Right renal cortex interstitium (tissue), 3 donors: ENCODE measurements at regions not wholly inside any gene's neighbourhood (a gene's known extent, or its start where the extent isn't known, plus 50 kb on each side); places are given as distances from the start of the nearest gene placed in this dataset.

ENCODE experiments used
- DNase-seq, 3 donors: peaks; one replicate each; pipeline ENCODE4 v3.0.0-alpha.2; 2013; ENCODE audit warnings: low read depth in 3 of 3, low spot score in 2 of 3

DNA sequence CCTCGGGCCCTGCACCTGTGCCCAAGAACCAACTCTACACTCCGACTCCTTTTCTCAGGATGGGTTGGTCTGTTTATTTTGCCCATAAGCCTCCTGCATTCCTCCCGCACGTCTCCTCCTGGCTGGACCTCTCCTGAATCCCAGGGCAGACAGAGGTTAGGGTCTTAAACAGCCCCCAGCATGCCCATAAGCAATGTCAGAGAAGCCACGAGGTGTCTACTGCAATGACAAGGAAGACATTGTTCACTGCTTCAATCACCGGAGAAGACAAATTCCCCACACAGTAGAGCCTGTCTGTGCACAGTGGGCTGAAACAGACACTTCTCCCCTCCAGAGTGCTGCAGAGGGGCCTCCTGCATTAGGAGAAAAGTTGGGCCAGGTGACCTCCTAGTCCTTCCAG is 230.6 kb upstream of the RPL38 start:
- no peak for DNase-seq

DNA sequence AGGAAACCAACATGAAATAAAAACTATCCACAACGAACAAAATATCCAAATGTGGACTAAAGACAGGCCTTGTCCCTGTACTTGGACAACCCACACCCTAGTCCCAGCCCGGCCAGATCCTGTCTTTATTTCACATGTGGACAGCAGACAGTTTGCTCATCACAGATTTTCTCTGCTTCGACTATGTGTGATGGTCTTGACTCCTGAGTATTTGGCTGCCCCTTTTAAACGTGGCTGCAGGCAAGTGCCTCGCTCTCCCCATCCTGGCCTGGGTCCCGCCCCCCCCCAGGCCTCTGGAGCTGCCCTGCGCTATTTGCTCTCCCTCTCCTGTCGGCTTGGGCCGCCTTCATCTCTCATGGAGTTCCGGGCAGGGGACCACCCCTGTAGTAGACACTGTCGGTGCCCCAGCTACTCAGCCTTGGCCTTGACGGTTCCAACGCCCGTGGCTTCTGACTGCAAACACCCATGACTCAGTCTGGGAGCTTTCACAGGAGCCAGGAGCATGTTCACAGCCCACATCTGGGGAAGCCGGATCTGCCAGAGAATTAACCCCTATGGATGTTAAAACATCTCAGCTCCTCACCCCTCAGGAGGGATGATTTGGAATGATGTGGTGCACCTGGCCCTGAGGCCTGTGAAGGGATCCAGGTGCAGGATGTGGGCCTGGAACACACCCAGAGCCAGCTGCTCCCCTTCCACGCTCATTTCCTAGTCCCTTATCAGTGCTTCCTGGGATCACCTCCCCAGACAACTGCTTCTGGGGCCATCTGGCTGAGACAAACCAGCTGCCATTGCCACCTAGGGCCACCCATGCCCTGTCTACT is 229.7 kb upstream of the RPL38 start:
- no peak for DNase-seq

DNA sequence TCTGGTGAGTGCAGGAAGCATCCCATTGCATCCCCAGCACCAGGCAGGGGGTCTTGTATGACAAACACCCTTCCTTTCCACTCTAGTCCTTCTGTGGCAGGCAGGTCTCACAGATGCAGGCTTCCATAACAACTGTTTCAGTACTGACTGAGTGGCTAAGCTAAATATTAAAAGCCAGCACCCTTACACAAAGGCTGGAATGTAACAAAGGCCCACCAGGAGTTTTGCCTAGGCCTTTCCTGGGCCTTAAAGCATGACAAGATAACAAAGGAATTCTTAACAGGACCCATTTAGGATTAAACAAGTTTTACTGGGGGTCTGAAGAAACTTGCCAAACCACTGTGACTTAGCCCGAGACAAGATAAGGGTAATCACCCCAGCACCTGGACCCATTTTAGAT is 228.9 kb upstream of the RPL38 start:
- no peak for DNase-seq

DNA sequence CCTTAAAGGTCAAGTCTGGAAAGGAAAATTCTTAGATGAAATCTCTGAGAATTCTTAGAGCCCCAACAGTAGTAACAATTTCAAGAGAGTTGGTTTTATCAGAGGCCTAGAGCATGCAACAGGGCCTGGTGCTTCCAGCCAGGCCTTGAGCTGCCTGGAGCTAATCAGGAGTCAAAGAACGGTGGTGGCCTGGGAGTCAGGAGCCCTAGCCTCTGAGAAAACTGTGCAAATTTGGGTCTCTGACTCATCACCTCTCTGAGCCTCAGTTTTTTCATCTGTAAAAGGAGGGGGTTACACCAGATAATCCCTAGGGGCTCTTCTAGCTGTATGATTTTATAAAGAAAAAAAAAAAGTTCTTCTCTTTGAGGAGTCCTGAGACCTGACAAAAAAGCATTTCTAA is 227.3 kb upstream of the RPL38 start:
- no peak for DNase-seq

DNA sequence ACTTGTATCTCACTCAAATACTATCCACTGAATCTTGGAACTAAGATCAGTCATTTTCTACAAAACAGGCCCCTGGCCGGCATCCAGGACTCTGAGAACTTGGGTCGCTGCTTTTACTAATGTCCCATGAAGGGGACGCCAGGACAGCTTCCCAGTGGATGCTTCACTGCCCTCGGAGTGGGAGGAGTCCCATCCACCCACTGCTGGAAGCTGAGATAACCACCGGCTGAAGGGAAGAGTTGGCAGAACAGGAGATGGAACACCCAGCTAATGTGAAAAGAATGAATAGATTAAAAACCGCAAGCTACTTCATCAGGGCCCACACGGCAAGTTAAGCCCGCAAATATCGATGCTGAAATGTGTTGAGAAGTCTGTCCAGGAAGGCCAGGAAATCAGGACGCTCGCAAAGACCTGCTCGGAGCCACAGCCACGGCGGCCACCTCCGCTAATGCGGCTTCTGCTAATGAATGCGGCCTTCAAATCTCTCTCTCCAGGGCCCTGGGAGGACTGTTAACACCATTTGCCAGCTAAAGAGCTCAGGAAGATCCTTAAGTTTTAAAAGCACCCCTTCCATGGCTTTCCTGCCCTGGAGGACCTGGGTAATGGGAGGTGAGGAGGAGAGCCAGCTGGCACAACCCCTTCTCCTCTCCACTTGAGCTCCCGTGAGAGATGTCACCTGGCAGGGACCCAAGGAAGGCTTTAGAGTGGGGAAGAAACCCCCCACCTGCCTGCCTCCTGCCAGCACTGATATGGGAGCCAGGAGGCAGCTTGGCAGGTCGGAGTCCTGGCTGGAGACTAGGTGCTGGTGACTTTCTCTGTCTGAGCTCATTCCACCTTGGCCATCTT is 226.6 kb upstream of the RPL38 start:
- no peak for DNase-seq

DNA sequence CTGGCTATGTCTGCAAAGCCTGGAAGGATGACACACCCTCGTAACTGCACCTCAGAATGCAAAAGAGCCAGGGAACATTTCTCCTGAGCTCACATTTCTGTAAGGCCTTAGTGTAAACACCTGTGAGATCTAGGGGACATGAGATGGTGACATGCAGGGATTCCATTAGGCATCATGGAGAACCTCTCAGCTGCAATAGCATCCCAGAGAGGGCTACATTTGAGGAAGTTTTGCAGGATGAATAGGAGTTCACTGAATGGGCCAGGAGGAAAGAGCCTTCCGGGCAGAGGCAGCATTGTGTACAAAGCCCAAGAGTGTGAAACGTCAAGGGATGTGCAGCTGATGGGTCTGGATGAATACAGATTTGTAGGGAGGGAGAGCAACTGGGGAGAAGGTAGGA is 223.0 kb upstream of the RPL38 start:
- DNase-seq, result no peak

DNA sequence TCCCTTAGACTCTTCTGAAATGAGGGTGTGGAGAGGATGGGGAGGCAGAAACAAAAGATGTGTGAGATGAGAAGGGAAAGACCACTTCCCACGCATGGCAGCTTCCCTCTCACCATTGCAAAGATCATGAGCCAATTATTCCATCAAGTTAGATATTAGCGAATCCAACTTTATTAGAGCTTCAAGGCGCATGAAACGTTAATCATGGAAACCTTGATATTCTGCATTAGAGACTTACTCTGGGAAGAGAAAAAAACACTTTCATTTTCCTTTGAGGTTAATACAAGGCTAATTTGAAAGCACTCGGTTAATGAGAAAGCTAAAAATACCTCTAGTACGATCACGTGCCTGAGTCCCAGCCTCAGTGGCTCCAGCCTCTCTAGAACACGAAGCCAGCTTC is 220.6 kb upstream of the RPL38 start:
- DNase-seq, result no peak

DNA sequence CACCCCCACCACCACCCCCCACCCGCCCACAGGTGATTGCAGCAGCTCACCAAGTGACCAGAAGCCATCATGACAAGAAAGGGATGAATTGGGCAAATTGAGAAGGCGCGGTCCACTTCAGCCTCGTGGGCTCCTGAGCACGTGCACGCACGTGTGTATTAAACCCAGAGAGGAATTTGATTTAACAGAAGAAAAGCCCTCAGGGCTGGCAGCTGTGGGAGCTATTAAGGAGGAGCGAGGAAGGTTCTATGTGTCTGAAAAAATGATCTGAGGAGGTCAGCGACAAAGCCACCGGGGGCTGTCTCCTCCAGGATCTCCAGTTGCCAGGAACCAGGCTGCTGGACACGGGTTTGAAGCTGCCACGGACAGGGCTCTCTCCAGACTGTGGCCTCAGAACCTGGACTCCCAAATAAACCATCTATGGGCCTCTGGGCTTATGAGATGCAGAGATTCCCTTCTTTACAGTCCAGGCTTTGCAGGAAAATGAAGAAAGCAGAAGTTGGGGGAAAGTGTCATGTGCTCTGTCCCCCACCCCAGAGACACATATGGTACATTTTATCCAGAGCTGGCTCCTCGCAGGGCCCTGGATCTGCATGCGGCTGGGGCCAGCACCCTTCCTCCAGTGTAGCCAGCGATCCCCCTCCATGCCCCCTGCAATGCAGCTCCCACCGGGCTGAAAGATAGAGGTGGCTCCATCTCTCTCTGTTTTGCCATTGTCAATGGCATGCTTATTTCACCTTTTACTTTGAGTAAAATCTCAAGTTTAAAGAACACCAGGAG is 219.7 kb upstream of the RPL38 start:
- DNase-seq, result no peak

DNA sequence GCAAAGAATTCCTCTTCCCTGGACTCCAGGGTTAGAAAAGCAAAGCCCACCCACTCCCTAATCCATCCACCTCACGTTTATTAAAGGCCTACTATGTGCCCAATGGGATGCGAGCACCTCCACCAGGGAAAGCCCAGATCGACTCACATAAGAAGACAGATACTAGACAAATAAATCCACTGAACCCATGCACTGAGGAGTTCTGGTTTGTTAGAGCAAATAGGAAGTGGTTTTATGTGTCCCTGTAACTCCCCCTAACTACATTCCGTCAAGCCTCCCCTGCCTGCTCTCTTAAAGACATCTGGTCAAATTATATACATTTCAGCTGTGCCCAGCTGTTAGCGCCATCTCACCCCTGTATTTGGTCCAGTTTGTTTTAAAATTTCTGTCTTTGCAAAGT is 218.5 kb upstream of the RPL38 start:
- peak in 2 of 3 donors; percentile 62 to 73 for DNase-seq

DNA sequence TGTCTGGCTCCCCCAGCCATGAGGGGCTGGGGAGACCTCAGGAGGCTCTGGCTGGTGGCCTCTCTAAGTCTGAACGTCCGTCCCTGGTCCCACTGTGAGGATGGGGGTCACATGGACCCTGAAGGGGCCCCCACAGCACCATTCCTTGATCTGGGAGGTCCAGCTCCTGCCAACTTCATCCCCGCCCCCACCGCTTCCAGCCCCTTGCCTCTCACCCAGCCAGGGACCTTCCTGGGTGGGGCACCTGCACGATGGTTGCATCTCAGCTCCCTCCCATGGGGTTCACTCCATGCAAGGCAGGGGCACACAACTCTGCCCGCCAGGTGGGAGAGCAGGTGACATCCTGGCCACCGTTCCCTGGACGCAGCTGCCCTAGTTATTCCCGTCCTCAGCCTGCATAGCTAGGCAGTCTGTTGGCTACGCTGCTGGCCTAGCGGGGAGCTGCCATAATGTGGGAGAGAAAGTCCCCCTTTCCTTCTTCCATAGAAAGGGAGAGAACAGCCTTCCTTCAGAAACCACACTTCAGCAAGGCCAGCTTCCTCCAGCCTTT is 217.9 kb upstream of the RPL38 start:
- DNase-seq, result no peak

DNA sequence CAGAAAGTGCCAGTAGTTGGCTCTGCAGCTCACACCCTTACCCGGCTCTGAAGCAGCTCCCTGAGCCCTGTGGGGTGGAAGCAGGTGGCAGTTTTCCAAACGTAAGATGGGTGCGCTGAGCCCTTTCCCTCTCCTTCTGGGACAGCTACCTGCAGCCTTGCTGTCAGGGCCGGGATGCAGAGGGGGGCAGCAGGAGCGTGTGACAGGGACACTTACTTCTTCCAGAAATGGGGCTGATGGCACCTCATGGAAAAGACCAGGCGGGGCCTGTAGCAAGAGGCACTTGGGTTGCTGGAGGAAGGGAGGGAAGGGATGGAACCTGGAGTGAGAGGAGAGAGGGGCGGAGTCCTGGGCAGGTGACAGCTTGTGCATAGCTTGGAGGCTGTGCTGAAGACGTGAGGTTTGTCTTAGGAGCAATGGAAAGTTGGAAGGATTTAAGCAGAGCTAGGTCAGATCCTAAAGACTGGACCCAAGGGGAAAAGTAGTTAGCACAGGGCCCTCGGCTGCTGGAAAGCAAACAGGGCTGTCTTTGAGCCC is 216.8 kb upstream of the RPL38 start:
- DNase-seq, result no peak

DNA sequence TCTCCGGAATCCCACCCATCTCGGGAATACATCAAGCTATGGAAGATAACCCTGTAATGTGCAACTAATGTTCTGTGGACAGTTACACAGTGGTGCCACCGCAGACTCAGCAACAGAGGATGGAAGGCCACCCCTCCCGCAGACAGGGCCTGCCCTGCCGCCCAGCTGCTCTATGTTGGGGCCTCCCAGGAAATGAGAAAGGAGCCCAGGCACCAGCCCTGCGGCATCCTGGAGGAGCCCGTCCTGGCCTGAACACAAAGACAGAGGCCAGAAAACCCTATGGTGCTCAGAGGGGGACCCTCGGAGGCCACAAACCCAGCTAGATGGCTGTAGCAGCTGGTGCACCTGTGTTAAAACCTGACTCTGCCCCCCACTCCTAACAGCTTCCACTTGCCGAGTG is 216.1 kb upstream of the RPL38 start:
- no peak for DNase-seq

DNA sequence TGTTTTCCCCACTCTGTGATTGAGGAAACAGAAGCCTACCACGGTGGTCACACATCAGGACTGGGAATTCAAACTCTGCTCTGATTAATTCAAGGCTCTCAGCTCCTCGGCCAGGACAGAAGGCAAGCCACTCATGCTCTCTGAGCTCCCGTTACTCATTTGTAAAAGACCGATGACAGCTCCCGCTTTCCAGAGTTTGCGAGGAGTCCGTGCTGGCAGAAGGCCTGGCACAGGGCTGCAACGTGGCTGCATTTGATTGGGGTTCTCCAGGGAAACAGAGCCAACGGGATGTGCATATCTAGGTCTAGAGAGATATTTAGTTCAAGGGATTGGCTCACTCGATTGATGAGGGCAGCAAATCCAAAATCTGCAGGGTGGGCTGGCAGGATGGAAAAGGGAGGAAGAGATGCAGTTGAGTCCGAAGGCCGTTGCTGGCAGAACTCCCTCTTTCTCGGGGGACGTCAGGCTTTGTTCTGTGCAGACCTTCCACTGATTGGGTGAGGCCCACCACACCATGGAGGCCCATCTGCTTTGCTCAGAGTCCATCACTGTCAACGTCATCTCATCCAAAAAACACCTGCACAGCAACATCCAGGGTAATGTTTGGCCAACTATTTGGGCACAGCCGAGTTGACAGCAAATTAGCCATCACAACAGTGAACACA is 215.5 kb upstream of the RPL38 start:
- no peak for DNase-seq

DNA sequence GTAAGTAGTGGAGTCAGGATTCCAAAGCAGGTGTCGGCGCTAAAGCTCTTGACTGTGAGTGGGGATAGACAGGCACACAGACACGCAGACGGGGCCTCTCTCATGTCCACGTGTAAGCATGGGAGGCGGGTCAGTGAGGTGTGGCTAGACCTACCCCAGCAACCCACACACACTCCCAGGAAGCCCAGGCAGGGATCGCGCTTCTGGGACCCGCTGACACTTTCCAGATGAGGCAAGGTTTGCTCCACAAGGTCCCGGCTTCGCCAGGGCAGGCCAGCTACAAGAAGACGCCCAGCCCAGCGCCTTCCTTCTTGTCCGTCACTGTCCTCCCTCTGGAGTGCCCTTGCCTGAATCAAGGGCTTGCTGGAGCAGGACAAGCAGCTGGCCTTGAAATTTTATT is 213.8 kb upstream of the RPL38 start:
- no peak for DNase-seq

DNA sequence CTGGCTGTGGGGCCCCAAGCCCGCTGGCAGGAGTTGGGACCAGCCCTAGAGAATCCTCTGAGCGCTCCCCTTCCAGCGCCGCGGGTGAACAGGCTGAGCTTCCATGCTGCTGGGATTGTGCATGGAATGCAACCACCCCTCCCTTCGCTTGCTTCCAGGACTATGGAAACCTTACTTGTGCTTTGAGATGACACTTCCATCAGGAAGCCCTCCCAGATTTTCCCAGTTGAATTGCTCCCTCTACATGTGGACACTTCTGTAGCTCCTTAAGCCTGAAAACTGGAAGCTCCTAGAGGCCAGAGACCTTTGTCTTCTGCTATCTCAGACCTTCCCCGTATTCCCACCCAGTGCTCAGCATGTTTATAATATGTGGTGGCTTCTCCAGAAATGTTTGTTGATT is 213.2 kb upstream of the RPL38 start:
- no peak for DNase-seq

DNA sequence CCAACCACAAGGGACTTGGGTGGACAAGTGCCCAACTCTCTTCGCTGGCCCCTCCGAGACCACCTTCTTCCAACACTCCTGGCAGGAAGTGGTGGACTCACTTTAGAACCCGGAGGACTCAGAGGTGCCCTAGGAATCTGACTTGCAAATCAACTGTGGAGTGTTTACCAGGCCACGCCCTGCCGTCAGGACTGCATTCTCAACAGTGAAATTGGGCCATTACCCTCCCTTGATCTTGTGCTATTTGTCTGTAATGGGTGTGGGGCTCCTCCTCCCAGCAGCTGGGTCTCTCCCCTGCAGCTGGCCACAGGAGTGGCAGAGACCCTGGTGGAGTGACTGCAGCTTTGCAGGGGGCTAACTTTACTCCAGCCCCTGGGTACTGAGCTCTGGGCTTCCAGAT is 212.2 kb upstream of the RPL38 start:
- no peak for DNase-seq

DNA sequence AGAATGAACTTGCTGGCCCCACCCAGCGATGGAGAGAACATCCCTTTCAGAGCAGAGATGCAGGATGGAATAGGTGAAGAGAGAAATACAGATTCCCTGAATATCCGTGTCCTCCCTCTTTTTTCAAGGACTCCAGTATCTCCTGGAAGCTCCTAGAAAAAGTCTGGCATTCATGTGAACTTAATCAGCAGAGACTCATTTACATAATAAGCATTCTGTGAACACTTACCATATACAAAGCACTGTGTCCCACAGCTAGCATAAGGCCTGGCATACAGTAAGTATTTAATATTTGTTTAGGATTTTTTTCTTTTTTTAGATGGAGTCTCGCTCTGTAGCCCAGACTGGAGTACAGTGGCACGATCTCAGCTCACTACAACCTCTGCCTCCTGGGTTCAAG is 208.5 kb upstream of the RPL38 start:
- no peak for DNase-seq

DNA sequence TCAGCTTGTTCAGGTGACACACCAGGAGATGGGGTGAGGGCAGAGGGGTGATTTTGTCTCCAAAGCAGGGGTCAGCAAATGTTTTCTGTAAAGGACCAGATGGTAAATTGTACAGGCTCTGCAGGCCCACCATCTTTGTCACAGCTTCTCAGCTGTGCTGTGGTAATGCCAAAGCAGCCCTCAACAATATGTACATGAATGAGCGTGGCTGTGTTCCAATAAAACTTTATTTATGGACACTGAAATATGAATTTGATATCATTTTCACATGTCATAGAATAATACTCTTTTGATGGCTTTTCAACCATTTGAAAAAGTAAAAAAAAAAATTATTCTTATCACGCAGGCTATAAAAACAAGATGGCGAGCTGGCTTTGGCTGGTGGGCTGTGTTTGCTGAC is 206.4 kb upstream of the RPL38 start:
- no peak for DNase-seq

DNA sequence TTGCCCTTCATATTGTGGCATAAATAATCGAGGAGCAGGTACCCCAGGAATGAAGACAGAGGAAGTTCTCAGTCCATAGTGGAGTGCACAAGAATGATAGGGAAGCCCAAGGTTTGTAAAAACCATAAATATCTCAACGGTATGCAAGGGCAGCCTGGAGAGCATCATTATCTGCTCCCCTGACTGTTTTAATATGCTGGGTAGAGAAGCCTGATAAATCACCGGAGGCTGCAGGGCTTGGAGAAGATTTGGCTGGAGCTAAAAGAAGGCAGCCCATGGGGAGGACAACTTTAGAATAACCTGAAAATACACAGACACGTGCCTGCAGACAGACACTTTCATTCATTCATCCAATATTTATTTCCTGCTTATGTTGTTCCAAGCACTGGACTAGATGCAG is 205.2 kb upstream of the RPL38 start:
- DNase-seq, result no peak
